Epidermal melanocyte (primary cell): ENCODE measurements at regions not wholly inside any gene's neighbourhood (a gene's known extent, or its start where the extent isn't known, plus 50 kb on each side); places are given as distances from the start of the nearest gene placed in this dataset.
"Not testable (repeated sequence)": the region's sequence is repeated elsewhere in the genome, so short reads cannot be mapped to it uniquely, and the experiment has no call there.

Experiments
- DNase-seq: peaks from one replicate; pipeline ENCODE4 v3.0.0; 2011; ENCODE audit warnings: low spot score; ENCODE audit not compliant: insufficient read length

DNA sequence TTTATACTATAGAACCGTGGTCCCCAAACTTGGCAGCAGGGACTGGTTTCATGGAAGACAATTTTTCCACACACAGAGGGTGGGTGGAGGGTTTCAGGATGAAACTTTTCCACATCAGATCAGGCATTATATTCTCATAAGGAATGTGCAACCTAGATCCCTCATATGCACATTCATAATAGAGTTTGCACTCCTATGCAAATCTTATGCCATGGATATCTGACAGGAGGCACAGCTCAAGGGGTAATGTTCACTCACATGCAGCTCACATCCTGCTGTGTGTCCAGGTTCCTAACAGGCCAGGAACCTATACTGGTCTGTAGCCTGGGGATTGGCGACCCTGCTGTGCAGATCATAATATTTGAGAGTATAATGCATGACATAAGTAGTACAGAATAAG lies 1802.2 kb upstream of the ACO1 start:
- DNase-seq: no peak

GRCh38 chr9:30584559-30584958 lies 1799.9 kb upstream of the ACO1 start:
- no peak for DNase-seq

- DNase-seq: no peak
Measured at GRCh38 chr9:30591461-30591860, 1793.0 kb upstream of the ACO1 start.

- DNase-seq: no peak
Measured at GRCh38 chr9:30597608-30598007, 1786.8 kb upstream of the ACO1 start.

GRCh38 chr9:30605936-30606335 lies 1778.5 kb upstream of the ACO1 start:
- DNase-seq: no peak

- DNase-seq: no peak
Measured at GRCh38 chr9:30609713-30610112, 1774.7 kb upstream of the ACO1 start.

GRCh38 chr9:30616782-30617181 lies 1767.7 kb upstream of the ACO1 start:
- DNase-seq: not testable (repeated sequence)

DNA sequence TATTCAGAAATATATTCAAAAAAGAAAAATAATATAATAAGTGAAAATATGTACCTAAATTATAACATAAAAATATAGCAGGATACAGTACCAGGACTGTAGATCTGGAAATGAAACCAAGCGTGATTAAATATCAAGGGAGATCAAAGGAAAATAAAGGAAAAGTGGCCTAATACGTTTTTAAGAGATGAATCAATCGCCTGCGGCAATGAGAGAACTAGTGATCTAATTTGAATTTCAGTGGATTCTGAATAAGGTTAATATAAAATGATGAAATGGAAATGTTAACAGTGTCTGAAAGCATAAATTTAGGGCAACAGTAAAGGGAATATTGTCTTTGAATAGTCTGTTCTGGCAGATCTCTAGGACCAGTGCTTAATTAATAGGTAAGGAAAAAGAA lies 1761.9 kb upstream of the ACO1 start:
- no peak for DNase-seq

DNA sequence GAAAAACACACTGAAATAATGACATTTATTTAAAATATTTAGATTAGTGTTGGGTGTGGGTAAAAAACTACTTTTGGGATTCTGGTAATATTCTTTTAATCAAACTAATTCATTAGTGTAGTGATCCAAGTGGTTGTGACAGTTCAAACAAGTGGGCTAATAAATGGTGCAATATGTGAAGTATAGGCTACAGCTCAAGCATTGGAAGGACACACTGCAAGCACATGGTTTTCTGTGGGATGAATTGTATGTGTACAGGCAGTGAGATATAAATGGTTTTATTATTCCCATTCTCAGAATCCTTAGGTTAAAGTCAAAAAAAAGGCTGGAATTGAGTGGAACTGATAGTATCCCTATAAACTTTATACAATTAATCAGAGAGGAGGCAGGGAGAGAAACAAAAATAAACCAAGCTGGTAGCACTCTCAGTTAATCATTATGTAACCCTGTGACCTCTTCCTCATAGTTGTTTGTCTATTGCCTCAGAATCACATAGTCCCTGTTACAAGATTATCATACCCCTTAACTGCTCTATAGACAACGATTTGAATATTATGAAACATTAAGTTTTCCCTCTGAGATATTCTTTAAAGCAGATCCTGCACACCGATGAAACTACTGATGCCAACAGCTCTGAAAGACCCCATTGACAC lies 1755.4 kb upstream of the ACO1 start:
- no peak for DNase-seq

- DNase-seq: no peak
Measured at GRCh38 chr9:30630459-30630858, 1754.0 kb upstream of the ACO1 start.

DNA sequence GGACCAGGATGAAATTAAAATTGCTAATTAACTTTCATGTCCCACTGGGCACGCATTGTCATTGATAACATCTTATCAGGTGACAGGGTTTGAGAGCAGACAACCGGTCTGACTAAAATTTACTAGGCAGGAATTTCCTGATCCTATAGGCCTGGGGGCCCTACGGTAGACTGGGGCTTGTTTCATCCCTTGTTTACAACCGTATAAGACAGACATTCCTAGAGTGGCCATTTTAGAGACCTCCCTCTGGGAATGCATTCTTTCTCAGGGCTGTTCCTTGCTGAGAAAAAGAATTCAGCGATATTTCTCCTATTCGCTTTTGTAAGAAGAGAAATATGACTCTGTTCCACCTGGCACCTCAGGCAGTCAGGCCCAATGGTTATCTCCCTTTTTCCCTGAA lies 1737.8 kb upstream of the ACO1 start:
- not testable (repeated sequence) for DNase-seq

GRCh38 chr9:30661925-30662324 lies 1722.5 kb upstream of the ACO1 start:
- DNase-seq: no peak

DNA sequence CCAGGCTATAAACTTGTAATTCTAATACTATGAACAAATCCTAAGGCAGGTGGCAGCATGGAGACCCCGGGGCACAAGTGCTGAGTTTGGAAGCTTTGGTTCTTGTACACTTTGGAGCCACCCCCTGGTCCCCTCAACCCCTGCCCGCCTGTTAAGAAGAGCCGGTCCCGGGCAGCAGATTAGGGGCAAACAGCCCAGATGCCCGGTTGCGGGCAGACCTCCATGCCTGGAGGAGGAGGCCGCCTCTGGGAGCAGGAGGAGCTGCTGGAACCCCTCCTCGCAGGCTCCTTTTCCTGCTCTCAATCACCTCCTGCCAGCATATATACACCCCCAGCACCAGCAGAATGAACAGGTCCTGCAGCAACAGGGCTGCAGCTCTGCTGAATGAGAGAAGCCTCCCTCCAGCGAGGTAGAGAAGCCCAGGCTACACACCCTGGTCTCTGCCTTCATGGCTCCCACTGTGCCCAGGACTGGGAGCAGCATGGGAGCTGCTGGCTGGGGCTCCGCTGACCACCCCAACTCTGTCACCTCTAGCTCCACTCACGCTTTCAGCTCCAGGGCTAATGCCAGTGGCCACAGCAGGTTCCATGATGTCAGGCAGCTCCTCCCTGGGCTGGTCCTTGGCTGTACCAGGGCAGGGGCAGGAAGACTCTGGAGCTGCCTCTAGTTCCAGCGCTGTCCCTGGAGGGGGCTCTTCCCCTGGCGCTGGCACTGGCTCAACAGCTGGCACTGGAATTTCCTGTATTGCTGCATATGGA lies 1713.5 kb upstream of the ACO1 start:
- no peak for DNase-seq

DNA sequence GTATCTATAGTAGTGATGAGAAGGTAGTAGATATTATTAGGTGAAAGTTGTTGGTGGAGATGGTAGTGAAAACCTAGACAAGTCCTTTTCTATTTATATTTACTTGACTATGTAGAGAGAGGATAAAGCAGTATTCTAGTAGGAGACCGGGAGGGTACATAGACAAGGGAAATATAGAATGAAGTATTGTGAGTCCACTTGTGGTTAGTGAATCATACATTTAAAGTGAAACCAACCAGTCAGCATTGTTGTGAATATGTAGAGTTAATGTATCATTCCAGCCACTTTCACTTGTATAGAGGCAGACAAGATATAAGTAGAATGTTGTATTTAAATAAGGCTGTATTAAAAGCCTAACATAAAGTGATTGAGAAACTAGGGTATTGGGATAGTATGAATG lies 1711.3 kb upstream of the ACO1 start:
- DNase-seq: no peak

DNA sequence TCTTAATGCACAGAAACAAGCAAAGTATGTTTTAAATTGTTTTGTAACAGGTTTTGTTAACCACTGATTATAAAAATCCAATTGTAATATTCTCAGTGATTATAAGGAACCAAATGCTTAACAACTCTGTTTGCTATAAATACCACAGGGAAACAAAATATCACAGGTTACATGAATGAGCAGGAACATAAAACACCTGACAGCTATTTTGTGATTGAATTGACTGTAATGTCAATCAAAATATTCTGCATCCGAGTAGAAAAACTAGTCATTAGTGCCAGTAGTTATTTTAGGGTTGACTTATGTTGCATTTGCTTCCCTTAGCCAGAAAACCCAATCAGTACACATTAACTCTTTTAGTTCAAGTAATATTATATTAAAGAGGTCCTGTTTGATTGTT lies 1707.8 kb upstream of the ACO1 start:
- no peak for DNase-seq

DNA sequence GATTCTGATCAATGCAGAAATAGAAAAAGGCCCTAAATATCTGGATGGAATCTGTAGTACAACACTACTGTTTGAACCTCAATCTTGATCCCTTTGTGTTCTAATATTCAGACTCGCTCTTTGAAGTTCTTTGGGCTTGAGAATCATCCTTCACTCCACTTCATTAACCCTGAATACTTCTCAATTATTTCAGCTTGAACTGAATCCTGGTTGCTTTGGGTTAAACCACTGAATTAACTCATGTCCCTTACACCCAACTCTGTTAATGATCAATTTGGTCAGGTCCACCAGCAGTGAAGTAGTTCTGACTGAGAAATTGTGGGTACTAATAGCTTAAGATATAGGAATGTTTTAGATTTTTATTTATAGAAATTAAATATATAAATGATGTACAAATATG lies 1707.2 kb upstream of the ACO1 start:
- no peak for DNase-seq

GRCh38 chr9:30688801-30689200 lies 1695.6 kb upstream of the ACO1 start:
- DNase-seq: no peak

DNA sequence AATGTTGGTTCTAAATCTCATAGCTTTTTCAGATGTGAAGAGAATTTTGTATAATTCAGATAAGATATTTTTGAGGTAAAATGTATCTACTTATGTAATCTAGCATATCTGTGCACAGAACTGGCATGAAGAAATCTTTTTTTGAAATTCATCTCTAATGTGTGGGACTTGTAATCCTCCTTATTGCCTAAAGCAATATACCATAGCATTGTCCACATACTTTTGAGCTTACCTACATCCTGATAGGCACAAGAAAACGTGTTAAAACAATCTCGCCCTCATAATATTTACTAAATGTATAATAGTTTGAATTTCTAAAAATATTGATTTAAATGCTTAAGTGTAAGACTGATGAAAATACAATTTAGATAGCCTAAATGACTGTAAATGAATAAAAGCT lies 1686.5 kb upstream of the ACO1 start:
- DNase-seq: no peak

GRCh38 chr9:30711591-30711990 lies 1672.9 kb upstream of the ACO1 start:
- DNase-seq: no peak

DNA sequence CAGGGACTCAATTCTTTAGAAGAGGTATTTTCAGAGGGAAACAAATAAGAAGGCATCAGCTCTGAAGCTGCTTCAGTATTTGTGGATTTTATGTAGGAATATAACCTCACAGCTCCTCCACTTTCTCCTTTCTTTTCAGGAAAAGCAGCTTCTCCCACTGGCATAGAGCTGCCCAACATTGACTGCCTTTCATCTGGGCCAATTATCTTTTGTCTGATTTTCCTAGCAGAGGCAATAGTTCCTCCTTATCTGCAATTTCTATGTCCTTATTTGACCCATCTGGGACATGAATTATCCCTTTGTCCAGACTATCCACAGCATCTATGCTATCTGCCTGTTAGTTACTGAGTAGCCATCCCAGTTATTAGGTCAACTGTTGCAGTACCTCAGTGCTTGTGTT lies 1671.2 kb upstream of the ACO1 start:
- no peak for DNase-seq

GRCh38 chr9:30714389-30714788 lies 1670.1 kb upstream of the ACO1 start:
- no peak for DNase-seq

- DNase-seq: no peak
Measured at GRCh38 chr9:30718483-30718882, 1666.0 kb upstream of the ACO1 start.

DNA sequence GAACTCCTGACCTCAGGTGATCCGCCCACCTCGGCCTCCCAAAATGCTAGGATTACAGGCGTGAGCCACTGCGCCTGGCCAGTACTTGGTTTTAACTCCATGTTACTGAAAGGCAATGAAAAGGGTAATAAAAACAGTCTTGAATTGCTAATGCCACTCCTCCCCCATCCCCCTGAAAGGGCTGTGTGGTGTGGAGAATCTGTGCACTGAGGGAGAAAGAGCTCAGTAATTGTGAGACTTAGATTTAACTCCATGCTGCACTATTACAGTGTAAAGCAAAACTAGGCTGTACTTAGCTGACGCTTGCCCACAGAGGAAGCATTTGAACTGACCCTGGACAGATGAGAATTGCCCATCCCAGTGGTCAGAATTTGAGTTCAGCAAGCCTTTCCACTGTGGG lies 1662.4 kb upstream of the ACO1 start:
- no peak for DNase-seq
